ENCODE measurements at regions not wholly inside any gene's neighbourhood (a gene's known extent, or its start where the extent isn't known, plus 50 kb on each side); places are given as distances from the start of the nearest gene placed in this dataset.
"Not testable (repeated sequence)": the region's sequence is repeated elsewhere in the genome, so short reads cannot be mapped to it uniquely, and the experiment has no call there.

DNA sequence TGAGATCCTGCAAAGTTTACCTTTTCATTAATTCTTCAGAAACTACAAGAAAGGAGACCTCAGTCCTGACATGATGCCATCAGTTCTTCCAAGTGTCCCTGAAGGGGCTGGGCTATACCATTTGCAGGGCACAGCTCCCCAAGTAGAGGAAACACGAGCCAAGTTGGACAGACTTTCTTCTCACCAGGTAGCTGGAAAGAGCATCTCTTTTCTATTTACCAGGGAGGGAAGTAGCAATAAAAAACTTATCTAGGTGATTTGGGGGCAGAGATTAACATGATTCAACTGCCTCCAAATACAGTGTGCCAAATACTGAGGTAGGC is 103.9 kb upstream of the KCND3 start:
- DNase-seq (ENCODE audit: low read depth in 4 of 4, low spot score in 1 of 4): no peak

DNA sequence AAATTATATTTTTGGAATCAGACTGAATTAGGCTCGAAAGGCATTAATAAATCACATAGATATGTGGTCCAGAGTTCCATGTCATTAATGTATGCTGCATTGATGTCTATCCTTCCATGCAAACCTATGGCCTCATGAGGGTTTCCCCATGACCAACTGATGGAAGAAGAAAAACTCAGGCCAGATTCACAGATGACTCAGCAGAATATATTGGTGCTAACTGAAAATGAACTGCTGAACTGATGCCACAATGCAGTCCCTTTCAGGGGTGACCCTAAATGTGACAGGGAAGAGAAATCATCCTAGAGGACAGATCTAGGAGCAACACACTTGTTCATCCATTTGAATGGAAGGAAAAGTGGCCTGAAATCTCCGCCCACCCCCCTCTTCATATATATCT is 110.5 kb upstream of the KCND3 start:
- no peak for DNase-seq (ENCODE audit: low read depth in 4 of 4, low spot score in 1 of 4)

DNA sequence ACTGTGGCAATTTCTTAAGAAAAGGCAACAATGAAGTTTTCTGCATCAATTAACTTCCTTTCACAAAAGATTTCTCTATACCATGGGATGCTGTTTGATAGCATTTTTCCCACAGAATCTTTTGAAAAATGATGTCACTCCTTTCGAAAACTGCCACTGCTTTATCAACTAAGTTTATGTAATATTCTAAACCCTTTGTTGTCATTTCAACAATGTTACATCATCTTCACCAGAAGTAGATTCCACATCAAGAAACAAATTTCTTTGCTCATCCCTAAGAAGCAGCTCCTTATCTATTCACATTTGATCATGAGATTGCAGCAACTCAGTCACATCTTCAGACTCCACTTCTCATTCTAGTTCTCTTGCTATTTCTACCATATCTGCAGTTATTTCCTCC is 116.1 kb upstream of the KCND3 start:
- no peak for DNase-seq (ENCODE audit: low read depth in 4 of 4, low spot score in 1 of 4)

DNA sequence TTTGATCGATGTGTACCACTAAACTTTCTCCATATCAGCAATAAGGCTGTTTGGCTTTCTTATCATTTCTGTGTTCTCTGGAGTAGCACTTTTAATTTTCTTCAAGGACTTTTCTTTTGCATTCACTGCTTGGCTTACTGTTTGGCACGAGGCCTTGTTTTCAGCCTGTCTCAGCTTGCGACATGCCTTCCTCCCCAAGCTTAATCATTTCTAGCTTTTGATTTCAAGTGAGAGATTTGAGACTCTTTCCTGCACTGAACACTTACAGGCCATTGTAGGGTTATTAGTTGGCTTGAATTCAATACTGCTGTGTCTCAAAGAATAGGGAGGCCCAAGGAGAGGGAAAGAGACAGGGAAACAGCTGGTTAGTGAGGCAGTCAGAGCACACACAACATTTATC is 120.6 kb upstream of the KCND3 start:
- no peak for DNase-seq (ENCODE audit: low read depth in 4 of 4, low spot score in 1 of 4)

DNA sequence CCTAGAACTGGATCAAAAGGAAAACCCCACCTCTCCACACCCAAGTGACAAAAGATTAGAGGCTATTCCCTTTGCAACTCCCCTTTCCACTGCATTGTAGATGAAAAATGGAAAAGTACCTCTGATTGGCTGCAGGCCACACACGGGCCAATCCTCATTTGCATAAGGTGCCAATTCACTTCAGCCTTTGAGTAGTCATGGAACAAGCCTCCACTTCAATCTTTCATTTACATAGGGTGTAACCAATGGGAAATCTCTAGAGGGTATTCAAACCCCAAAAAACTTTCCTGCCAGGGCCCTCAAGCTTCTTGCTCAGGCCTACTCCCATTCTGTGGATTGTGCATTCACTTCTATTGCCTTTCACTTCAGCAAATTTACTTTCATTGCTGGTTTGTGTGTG is 122.3 kb upstream of the KCND3 start:
- no peak for DNase-seq (ENCODE audit: low read depth in 4 of 4, low spot score in 1 of 4)

DNA sequence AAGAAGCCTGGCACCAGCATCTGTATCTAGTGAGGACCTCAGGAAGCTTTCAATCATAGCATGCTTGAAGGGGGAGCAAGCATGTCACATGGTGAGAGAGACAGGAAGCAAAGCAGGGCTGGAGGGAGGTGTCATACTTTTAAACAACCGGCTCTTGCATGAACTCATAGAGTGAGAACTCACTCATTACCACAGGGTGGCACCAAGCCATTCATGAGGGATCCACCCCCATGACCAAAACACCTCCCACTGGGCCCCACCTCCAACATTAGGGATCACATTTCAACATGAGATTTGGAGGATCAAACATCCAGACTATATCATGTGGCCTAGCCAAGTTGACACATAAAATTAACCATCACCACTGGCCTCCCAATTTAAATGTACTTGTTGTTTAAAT is 125.1 kb upstream of the KCND3 start:
- DNase-seq (ENCODE audit: low read depth in 4 of 4, low spot score in 1 of 4): no peak

DNA sequence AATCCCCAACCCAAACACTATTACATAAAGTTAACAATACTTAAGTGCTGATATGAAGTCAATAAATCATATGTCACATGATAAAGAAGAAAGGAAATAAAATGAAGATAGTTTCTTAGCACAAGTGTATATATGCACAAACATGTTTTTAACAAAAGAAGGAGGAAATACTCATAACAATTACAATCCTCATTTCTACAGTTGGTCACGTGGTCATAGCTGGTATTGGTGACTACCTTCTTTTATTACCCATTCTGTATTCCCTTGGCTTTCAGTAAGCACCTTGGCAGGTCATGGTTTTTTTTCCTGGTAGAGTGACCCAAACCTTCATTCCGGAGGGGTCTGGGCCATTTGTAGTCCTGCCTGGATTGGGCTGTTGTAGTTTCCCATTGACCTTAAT is 137.1 kb upstream of the KCND3 start:
- DNase-seq (ENCODE audit: low read depth in 4 of 4, low spot score in 1 of 4): no peak

DNA sequence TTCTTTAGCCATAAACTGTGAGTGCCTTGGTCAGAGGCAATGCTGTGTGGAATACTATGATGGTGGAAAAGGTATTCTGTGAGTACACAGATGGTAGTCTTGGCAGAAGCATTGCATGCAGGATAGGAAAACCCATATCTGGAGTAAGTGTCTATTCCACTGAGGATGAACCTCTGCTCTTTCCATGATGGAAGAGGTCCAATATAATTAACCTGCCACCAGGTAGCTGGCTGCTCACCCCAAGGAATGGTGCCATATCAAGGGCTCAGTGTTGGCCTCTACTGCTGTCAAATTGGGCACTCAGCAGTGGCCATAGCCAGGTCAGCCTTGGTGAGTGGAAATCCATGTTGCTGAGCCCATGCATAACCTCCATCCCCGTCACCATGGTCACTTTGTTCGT is 138.1 kb upstream of the KCND3 start:
- not testable (repeated sequence) for DNase-seq (ENCODE audit: low read depth in 4 of 4, low spot score in 1 of 4)

DNA sequence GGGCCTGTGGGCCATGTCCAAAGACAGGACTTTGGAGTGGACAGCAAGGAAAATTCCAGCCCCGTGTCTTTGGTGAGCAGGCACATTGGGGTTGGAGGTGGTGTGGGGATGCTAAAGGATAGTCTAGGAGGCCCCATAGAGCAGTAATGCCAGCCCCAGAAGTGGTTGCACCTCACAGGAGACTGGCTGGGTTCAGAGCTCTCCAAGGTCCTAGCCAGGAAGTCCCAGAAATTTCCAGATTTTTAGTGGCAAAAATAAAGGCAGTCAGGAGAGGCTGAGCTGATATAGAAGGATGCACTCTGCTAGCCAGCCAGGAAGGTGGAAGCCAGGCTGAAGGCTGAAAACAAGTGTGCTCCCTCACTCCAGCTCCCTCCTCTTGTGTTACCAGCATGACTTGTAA is 144.0 kb upstream of the KCND3 start:
- no peak for DNase-seq (ENCODE audit: low read depth in 4 of 4, low spot score in 1 of 4)

DNA sequence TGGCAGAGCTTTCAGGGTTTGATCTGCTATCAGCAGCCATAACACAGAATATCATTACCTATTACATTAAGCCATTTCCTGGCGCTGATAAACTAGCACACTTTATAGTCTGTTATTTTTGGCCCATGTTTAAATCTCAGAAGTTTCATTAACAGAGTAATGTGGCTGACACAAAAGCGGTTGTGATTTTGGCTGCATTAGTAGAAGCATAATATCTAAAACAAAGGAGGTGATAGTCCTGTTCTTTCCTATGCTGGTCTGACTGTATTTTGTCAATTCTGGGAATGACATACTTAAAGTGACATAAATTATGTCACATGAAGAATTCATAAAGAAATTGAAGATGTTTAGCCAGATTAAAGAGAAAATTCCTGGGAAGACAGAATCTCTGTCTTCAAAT is 151.3 kb upstream of the KCND3 start:
- no peak for DNase-seq (ENCODE audit: low read depth in 4 of 4, low spot score in 1 of 4)

DNA sequence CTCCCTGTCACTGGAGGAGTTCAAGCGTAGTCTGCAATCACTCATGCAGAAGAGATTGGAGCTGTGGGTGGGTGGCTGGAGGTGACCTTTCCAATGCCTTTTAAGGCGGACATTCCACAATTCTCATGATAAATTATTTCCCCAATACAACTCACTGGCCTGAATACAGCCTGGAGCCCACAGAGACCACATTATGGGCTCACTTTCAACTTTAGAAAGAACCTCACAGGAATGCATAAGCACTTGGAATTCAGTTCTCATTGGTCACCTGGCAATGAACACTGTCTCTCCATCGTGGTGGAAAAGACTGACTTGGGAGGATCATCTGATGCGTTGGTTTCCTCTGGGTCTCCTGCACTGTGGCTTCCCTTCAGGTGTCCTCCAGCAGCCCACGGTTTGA is 151.8 kb upstream of the KCND3 start:
- no peak for DNase-seq (ENCODE audit: low read depth in 4 of 4, low spot score in 1 of 4)

DNA sequence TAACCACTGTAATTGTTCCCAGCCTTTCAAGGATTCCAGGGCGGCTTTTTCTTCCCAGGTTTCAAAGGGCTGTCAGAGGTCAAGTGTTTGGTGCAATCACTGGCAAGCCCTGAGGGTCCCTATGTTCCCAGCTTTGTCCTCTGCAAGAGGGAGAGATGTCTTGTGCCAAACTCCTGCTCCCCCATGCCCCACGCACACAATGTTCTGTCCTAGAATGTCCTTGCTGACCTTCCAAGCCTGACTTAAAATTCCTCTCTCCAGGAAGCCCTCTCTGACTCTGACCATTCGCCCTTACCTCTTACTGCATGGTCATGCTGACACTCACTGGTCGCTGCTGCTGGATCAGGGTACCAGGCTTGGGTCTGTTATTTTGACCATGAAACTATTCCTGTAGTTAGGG is 152.5 kb upstream of the KCND3 start:
- DNase-seq (ENCODE audit: low read depth in 4 of 4, low spot score in 1 of 4): no peak

DNA sequence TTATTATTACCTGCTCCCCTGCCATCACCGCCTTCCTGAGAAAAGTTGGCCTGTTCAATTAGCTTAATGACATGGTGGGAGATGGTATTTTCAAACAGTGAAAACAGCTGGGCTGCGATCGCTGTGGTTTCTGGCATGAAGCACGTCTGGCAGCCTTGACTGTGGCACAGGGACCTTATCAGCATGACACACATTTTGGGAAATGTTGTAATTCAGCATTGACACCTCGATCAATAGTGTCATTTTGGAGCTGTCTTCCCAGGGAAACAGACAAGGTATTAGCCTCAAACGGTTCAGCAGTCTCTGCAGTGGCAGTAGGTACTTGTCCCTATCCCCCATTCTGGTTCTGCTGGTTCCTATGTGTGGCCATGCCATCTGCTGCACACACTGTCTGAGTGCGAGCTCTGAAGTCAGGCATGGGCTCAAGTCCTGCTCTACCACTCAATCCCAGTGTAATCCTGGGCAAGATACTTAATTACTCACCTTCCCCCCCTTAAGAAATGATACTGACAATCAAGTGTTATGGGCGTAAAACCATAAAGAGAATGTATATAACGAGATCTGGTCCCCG is 154.5 kb upstream of the KCND3 start:
- DNase-seq (ENCODE audit: low read depth in 4 of 4, low spot score in 1 of 4): no peak

DNA sequence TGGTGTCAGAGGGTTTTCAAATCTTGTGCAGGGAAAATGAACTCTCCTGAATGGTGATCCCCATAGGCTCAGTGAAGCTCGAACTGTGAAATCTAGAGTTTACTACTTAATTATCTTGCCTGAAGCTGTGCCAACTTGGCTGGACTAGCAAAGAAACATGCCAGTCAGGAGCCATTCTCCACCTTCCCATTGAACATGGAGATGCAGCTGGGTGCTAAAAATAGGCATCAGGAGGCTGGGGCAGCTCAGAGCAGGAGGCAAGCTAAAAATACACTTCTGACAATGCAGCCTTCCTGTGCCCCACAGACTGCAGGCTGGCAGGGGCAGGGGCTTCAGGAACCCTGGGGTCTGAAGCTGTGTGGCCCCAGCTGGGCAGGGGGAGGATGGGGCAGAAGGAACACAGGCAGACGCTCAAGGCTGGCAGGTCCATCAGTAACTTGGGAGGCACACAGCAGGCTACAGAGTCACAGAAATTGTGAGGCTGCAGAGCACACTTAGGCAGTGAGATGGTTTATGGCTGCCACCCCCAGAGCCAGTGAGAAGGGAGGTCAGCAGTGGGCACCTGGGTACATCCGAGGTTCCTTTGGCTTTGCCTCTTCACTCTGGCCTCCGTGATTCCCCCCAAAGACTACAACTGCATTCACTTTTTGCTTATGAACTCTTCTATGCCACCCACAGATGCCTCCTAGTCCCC is 155.4 kb upstream of the KCND3 start:
- no peak for DNase-seq (ENCODE audit: low read depth in 4 of 4, low spot score in 1 of 4)

DNA sequence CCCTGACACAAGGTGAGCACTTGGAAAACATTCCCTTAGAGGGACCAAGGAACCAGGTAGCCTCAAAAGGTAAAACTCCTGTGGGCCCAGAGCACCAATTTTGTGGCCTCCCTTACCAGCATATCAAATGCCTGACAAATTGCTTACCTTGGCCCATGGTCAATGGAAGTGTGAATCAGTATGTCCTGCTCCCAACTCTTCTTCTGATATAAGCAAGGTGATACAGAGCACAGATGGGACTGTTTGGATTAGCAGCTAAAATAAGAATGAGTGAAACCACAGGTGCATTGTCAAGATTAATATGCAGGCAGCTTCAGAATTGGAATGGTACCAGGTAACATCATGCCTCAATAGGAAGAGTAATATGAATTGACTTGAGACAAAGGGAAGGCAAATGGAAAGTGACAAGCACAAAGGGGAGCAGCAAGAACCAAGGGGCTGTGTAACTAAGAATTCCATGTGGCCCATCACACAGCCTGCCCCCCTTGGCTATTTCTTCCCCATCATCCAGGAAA is 156.8 kb upstream of the KCND3 start:
- DNase-seq (ENCODE audit: low read depth in 4 of 4, low spot score in 1 of 4): no peak

DNA sequence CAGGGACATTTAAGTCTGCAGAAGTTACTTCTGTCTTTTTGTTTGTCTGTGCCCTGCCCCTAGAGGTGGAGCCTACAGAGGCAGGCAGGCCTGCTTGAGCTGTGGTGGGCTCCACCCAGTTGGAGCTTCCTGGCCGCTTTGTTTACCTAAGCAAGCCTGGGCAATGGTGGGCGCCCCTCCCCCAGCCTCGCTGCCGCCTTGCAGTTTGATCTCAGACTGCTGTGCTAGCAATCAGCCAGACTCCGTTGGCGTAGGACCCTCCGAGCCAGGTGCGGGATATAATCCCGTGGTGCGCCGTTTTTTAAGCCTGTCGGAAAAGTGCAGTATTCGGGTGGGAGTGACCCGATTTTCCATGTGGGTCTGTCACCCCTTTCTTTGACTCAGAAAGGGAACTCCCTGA is 170.7 kb upstream of the KCND3 start:
- DNase-seq (ENCODE audit: low read depth in 4 of 4, low spot score in 1 of 4): not testable (repeated sequence)

DNA sequence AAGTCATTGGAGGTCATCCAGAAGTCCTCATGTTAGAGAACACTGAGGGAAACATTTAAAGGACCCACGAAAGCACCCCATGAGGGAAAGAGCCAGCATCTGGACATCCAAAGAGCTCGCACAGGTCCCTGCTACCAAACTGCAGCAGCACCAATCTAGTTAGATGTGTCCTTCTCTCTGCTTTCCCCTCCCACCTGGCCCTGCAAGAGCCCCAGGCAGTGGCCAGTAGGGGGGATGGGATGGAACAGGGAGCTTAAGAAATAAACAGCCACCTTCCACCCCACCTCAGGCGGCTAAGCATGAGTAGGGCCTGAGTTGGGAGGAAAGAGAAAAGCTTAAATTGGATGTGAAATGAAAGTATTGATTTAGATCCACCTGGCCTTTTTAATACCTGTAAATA is 175.9 kb upstream of the KCND3 start:
- no peak for DNase-seq (ENCODE audit: low read depth in 4 of 4, low spot score in 1 of 4)

DNA sequence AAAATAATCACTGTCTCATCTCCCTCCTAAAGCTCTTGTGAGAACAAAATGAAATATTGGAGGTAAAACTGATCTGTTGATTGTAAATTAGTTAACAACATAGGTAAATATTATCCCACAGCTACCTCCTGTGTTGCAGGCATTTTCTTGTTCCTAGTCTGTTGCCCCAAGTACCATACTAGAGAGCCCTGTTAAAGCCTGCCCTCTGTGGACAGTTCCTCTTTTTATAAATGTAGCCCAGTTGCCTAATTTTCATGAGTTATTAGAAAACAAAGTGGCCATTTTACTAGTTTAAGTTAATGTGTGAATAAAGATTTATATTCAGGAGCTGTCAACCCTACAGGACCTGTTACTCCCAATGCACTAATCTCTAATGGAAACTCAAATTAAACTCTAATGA is 180.0 kb upstream of the KCND3 start:
- no peak for DNase-seq (ENCODE audit: low read depth in 4 of 4, low spot score in 1 of 4)

DNA sequence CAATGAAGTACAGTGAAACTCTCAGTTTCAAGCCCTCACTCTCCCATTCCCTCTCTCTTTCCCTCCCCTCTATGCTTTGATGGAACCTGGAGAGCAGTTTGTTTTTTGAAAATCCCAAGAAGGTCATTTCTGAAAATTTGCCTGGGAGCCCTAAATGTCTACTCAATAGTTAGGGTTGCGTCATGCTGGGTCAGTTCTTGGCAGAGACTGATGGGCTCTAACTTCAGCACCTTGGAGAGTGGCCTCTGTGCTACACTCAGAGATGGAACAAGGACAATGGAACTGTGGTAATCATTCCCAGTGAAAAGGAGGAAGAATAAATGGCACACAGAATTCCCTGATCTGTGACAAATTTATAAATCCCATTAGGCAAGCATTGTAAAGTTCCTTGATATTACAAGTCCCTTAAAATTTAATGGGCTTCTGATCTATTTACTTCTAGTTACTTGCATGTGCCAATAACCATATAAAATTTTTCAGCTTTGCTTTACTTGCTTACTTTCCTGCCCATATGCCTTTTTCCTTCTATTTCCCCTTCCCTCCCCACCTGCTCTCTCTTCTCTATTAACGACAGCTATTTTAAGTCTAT is 182.9 kb upstream of the KCND3 start:
- no peak for DNase-seq (ENCODE audit: low read depth in 4 of 4, low spot score in 1 of 4)

DNA sequence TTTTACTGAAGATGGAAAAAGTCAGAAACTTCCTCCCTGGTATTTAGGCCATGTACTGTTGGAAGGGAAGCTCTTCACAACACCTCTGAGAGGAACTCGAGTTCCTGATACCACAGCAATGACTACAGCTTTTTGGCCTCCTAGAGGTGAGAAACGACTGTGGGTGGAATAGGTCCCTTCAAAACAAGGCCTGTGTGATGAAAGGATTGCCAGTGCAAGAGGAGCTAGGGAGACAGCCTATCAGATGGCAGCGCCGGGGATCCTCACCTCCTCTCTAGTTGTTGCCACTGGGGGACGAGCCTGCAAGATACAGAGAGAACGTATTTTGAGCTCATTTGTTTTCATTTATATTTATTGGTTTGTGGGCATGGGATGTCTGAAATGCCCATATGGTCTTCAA is 187.8 kb upstream of the KCND3 start:
- DNase-seq (ENCODE audit: low read depth in 4 of 4, low spot score in 1 of 4): no peak

DNA sequence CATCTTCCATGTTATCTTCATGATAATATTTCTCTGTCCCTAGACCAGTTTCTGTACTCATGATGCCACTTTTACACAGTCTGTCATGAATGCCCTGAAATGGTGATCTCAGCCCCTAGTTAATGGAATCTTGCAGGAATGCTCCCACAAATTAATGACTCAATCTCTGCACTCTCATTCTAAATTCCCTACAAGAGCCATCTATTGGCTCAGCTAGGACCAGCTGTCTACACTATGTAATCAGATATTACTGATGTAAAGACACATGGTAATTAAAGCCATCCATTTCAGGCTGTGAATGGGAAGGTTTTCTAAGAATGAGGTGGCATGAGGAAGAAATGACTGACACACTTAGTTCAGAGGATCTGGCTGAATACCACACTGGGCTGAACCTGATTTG is 199.1 kb upstream of the KCND3 start:
- no peak for DNase-seq (ENCODE audit: low read depth in 4 of 4, low spot score in 1 of 4)

DNA sequence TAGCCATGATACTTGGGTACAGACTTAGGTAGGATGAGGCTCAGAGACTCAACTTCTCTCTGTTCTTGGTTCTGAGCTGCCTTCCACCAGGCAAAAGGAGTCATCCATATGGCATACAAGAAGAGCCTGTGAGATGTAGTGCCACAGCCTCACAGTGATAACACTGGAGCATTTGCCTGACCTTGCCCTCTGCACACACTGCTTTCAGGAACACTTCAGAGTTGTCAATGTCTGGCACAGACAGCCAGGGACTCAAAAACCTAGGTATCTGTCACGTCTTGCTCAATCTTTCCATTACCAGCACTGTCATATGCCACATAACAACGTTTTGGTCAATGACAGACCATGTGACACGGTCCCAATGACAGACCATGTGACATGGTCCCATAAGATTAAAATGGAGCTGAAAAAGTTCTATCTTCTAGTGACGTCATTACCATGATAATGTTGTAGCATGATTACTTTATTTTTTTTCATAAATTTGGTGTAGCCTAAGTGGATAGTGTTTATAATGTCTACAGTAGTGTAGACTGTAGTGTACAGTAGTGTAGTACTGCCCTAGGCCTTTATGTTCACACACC is 199.9 kb upstream of the CTTNBP2NL start:
- DNase-seq (ENCODE audit: low read depth in 4 of 4, low spot score in 1 of 4): no peak

DNA sequence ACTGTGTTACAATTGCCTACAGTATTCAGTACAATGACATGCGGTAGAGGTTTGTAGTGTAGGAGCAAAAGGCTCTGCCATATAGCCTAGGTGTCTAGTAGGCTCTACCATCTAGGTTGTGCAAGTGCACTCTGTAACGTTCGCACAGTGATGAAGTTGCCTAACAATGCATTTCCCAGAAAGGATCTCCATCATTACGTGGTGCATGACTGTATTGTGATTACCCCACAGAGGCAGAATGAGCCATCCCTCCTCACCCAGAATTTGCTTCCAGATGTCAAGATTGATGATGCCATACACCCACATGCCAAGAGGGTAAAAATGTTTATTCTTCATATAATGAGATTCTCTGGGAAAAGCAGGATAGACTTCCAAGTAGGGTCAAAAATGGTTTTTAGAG is 199.3 kb upstream of the CTTNBP2NL start:
- no peak for DNase-seq (ENCODE audit: low read depth in 4 of 4, low spot score in 1 of 4)

Data from stimulated activated CD4-positive, alpha-beta T cell treated with anti-CD3 and anti-CD28 coated beads, Interleukin-1b, Interleukin-23, amount 100 ng/mL, for 24 hours (primary cell).